ENCODE measurements at regions not wholly inside any gene's neighbourhood (a gene's known extent, or its start where the extent isn't known, plus 50 kb on each side); places are given as distances from the start of the nearest gene placed in this dataset.
A peak's percentile ranks its signal among the peaks of the same experiment; 100 is the strongest.
"Not testable (repeated sequence)": the region's sequence is repeated elsewhere in the genome, so short reads cannot be mapped to it uniquely, and the experiment has no call there.

DNA sequence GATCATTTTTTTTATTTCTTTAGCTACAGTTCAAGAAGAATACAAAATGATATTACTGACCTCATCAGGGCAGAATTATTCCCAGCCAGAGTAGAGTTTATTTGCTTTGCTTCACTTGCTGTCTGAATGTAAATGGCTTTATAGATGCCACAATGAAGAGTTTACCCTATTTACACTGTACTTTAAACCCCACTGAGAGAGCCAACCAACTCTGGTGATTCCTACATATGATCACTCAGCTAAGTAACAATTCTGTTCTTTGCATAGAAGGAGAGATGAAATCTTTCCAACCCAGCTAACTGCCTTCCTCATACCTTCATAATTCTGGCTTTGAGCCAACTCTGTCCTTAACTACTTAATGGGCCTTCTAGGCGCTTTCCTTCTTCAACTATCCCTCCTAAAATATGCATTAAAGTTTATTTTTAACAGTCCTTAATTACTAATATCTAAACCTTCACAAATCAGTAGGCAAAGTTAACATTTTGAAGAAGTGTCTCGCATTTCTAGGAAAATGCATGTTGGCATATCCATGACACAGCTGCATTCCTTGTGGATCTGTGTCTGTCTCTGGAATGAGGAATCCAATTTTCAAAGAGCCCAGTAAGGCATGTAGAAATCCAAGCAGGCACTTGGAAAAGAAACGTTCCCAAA, 284.8 kb upstream of the GRAMD2B start:
- DNase-seq: peak; percentile 0

DNA sequence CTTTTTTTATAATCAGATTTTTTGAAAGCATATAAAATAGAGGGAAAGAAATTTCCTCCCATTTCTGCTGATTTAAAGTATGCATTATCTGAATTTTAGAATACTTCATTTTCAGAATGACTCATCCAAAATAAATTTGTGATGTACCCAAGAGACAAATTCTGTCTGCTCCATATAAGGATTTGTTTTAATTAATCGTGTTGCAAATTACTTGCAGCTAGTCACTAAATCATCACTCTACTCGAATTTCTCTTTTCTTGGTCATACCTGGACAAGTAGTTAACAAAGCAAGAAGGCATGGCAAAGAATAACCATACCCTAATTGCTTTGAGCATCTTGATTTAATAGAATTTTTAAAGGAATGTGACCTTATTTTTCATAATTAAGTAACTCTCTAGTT, 284.1 kb upstream of the GRAMD2B start:
- no peak for DNase-seq

DNA sequence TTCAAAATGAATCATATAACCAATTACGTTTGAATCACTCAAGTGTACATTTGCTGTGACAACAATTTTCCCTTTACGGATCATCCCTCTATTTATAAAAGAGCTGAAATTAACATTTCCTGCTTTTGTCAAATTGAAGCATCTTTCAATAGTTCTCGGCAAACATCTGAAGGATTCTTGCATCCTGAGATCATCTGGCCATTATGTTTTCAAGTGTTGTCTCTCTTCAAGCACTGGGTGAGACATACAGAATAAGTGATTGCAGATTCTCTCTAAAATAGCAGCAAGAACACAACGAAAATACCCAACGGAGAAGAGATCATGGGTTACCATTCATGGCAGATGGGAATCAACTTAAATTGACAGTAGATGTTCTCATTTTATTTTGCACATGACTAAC, 283.4 kb upstream of the GRAMD2B start:
- no peak for DNase-seq

DNA sequence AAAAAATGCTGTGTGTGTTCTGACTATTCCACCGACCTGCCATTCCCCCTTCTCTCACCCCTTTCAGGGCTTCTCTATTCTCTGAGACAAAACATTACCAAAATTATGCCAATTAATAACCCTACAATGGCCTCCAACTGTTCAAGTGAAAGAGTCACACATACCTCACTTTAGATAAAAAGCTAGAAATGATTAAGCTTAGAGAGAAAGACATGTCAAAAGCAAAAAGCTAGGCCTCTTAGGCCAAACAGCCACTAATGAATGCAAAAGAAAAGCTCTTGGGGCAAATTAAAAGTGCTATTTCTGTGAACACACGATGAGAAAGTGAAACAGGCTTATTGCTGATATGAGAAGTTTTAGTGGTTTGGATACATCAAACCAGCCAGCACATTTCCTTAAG, 279.6 kb upstream of the GRAMD2B start:
- no peak for DNase-seq

DNA sequence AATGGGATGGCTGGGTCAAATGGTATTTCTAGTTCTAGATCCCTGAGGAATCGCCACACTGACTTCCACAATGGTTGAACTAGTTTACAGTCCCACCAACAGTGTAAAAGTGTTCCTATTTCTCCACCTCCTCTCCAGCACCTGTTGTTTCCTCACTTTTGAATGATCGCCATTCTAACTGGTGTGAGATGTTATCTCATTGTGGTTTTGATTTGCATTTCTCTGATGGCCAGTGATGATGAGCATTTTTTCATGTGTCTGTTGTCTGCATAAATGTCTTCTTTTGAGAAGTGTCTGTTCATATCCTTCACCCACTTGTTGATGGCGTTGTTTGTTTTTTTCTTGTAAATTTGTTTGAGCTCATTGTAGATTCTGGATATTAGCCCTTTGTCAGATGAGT, 272.9 kb upstream of the GRAMD2B start:
- not testable (repeated sequence) for DNase-seq

DNA sequence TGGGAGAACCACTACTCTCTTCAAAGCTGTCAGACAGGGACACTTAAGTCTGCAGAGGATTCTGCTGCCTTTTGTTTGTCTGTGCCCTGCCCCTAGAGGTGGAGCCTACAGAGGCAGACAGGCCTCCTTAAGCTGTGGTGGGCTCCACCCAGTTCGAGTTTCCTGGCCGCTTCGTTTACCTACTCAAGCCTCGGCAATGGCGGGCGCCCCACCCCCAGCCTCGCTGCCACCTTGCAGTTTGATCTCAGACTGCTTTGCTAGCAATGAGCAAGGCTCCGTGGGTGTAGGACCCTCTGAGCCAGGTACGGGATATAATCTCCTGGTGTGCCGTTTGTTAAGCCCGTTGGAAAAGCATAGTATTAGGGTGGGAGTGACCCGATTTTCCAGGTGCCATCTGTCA, 267.9 kb upstream of the GRAMD2B start:
- DNase-seq: not testable (repeated sequence)

DNA sequence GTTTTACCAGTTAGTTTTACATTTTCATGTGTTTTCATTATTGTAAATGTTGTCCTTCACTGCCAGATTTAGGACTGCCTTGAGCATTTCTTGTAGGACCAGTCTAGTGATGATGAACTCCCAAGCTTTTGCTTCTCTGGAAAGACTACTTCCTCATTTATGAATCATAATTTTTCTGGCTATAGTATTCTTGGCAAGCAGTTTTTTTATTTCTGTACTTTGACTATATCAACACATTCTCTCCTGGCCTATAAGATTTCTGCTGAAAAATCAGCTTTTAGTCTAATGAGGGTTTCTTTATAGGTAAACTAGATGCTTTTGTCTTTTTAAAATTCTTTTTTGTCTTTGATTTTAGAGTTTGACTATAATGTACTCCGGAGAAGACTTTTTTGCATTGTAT, 256.8 kb upstream of the GRAMD2B start:
- DNase-seq: no peak

DNA sequence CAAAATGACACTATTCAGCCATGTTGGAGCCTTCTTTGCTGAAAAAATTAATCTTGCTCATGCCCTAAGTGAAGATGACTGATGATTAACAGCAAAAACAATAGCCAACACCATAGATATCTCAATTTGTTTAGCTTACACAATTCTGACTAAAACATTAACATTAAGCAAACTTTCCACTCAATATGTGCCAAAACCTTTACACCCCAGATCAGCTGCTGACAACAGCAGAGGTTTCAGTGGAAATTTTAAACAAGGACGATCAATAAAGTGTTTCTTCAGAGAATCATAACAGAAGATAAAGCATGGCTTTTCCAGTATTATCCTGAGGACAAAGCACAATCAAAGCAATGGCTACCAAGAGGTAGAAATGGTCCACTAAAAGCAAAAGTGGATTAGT, 254.4 kb upstream of the GRAMD2B start:
- no peak for DNase-seq

DNA sequence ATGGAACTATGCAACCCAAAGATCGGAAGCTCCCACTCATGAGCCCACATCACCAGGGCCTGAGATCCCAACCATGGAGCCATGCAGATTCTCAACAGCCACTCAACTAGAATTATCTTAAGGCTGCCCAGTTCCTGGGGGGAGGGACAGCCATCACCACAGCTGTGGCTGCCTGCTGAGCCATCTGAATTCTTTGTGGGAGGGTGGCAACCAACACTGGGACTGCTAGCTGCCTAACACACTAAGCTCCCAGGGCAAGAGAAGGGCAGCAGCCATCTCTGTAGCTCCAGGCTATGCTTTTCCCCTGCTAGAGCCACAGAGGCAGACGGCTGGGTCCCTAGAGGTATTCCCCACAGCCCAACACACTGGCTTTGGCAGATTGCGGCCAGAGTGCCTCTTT, 251.3 kb upstream of the GRAMD2B start:
- no peak for DNase-seq

DNA sequence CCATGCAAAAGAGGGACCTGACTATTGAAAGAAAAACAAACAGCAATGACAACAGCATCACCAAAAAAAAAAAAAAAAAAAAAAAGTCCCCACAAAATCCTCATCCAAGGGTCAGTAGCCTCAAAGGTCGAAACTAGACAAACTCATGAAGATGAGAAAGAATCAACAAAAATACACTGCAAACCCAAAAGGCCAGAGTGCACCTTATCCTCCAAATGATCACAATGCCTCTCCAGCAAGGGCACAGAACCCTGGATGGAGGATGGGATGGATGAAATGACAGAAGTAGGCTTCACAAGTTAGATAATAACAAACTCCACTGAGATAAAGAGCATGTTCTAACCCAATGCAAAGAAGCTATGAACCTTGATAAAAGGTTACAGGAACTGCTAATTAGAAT, 250.4 kb upstream of the GRAMD2B start:
- no peak for DNase-seq

DNA sequence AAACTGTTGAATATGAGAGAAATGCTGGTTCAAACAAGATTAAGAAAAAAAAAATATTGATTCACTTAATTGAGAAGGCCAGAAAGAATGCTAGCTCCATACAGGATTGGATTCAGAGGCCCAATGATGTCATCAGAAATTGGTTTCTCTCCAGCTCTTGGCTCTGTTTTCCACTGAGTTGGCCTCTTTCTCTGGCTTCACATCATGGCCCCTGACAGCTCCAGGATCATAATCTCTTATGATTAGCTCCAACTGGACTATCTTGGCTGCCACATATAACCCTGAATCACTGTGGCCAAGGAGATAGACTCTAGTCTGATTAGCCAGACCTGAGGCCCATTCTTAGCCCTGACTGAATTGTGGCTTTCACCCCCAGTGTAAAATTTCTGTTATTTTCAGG, 244.7 kb upstream of the GRAMD2B start:
- DNase-seq: no peak

DNA sequence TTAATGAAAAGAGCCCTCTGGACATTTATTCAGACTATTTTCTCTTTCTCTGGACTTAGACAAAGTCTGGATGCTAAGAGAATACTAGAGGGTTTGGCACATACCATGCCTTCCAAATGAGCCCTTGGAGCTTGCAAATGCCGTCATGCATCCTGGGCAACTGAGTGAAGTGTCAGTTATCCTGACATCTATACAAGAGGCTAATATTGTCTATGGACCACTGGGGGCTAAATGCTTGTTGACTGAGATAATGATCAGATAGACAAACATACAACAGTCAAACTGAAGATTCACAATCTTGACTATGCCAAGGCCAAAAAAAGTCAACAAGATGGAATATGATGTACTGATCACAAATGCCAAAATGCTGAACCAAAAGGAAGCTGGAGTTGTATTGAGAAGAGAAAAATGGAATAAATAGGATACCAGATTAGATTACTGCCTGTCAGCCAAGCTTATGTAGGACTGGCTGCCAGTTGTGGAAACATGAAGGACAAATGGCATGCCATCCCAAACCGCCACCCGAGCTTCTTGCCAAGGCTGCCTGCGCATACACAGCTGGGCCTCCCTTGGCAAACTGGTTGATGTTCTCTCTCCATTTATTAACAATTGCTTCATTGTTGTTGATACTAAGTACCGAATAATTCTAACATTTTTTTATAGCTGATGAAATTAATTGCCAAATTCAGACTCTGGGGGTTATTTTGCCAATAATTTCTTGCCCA, 240.1 kb upstream of the GRAMD2B start:
- DNase-seq: no peak

DNA sequence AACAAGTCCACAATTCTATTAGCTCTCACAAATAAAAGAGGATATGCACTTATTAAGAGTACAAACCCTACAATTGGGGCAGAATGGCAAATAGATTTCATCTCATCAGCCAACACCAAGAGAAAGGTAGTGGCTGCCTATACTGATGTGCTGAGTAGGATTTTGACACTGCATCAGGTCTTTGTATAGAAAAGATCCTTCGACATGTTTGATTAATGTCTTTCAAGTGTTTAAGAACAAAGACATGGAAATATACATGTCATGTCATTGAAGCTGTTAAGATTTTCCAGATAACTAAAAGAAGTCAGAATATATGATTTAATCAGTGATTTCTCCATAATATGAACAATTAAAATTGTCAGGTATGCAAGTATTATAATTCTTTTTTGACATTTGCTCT, 238.7 kb upstream of the GRAMD2B start:
- DNase-seq: no peak

DNA sequence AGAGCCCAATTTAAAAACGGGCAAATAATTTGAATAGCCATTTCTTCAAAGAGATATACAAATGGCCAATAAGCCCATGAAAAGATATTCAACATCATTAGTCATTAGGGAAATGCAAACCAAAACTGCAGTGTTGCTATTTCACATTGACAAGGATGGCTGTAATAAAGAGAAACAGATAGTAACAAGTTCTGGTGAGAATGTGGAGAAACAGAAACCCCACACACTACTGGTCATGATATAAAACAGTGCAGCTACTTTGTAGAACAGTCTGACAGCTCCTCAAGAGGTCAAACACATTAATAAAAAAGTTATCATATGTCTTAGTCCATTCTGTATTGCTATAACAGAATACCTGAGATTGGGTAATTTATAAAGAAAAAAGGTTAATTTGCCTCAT, 237.0 kb upstream of the GRAMD2B start:
- no peak for DNase-seq

DNA sequence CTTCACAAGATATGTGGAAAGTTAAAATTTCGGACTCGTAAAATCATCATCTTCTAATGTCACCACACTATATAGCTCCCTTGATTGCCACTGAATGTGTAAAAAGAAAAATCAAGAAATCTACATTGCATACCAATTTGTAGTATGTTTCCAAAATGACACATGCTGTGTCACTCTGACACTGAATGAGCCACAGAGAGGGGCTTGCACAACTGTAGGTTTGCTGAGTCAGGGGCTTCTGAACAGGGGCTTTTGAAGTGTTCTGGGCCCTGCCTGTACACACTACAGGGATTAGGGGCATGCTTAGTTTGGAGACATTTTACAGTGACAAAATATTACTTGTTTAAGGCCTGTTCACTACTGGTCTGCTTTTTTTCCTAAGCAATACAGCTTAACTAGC, 234.4 kb upstream of the GRAMD2B start:
- DNase-seq: no peak

DNA sequence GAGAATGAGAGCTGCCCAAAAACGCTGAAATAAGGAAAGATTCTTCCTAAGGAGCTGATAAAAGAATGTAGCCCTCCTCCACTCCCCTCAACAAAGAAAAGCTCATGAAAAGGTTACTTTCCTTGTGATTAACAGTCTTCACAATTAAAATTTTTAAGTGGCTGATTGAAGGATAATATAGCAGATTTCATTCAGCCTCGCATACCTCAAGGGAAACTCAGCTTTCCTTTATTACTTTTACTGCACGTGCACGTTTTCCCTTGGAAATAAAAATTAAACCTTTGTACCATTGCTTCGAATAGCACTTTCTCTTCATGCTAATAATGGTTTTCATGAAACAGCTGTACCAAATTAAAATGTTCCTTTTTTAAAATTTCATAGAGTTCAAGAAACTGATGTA, 234.0 kb upstream of the GRAMD2B start:
- no peak for DNase-seq

DNA sequence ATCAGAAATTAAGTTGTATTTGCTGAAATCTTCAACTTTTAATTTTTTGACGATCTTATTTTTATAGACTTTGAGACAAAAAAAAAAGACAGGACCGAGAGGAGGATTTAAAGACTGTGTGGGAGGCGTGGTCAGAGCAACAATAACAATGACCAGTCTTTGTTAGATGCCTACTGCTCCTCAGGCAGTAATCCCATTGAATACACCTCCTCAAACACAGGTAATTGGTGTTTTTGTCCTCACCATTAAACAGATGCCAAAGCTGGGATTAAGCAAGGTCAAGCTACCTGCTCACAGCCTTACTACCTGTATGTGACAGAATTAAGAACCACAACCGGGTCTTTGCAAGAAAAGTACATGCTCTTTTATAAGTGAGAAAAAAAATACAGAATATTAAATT, 233.3 kb upstream of the GRAMD2B start:
- no peak for DNase-seq

DNA sequence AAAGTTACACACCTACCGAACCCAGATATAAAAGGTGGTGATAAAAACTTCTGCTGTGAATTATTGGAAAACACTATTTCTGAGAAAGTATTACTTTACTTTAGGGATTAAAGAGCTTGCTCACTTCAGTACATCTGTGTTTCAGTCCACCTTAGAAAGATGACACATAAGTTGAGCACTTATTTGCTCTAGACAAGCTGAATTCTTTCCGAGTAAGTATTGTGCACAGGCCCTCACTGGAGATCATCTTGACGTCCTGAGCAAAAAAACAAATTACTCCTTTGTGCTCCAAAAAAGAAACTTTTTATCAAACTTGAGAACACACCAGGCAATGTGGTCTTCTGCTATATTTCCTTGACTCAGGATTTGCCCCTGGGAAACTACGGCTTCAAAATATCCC, 231.0 kb upstream of the GRAMD2B start:
- DNase-seq: no peak

DNA sequence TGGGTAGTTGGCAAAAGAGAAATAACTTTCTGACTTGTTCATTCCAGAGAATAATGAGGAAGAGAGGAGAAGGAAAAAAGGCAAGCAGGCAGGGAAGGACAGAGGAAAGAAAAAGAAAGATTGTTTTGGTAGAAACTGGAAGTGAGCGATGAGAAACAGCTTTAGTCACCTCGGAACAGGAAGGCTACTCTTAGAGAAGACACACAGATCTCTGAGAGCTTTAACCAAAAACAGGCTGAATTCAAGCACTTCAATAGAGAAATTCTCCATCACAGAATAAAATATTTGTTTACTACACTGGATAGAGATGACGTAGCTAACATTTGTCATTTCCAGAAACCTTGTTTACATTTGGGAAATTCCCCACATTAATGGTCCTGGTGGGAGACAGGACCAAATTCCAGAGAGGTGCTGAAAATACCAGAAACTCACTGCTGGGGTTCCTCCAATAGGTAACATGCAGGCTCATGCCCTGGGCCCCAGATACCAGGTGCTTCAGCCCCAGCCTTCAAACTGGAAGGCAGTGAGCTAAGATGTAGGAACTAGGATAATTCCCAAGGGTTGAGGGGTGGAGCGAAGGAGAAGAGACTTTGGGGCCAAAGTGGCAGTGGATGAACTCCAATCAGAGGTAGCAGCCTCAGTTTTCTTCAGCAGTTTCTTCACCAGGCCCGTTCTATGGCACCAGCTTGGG, 227.7 kb upstream of the GRAMD2B start:
- no peak for DNase-seq

DNA sequence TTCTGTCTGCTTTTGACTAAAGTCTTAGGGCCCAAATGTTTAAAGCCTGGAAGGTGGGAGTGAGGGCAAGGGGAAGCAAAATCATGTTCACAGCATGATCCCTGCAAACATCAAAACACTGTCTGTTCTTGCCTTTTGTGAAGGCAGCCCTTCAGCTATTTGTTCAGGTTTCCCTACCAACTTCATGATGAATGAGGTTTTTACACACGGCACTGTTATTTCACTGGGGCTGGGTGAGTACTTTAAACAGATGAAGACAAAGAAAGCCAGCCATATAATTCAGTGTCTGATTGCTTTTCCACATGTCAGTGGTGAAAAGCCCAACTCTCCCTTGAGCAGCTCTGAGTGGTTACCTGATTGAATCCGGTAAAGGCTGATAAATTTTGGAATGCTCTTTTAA, 224.7 kb upstream of the GRAMD2B start:
- no peak for DNase-seq

DNA sequence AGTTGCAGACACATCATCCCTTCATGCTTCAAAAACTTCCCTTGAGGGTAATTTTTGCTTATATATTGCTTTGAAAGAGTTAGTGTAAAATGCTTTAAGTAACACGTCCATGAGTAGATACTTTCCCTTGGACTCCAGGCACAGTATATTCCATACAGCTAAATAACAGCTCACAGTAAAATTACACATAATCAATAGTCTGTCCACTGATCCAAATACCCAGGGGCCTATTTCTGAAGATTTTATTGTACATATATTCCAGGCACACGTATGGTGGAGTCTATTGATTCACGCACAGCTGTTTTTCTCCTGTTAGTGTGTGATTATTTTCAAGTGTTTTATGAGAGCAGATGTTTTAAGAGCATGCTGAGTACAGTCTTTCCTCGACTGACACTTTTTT, 223.7 kb upstream of the GRAMD2B start:
- no peak for DNase-seq

DNA sequence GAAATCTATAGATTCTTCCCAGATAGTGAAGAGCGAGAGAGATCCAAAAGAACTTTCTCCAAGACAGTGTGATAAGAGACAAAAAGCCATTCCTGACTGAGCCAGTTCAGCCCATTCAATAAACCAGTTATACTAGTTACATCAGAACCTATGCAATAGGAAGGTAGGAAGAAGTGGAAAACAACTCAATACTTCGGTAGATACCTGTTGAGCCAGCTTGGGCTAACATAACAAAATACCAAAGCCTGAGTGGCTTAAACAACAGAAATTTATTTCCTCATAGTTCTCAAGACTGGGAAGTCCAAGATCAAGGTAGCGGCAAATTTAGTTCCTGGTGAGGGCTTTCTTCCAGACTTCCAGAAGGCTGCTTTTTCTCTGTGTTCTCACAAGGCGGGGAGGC, 214.5 kb upstream of the GRAMD2B start:
- DNase-seq: no peak

DNA sequence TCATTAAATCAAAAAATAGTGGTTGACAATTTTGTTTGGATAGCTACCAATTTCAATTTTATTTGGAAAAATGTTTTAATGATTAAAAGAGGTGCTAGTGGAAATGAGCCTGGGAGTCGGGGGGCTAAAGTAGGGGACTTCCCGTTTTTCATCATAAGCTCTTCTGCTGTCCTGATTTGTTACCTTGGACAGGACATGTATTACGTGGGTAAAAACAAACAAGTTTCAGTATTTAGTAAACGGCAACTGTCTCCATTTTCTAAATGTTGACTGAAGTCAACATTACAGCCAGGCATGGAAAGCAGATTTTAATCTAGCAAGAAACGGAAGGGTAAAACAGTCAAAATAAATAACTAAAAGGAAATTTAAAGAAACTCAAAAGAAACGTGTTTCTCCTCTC, 212.3 kb upstream of the GRAMD2B start:
- no peak for DNase-seq

DNA sequence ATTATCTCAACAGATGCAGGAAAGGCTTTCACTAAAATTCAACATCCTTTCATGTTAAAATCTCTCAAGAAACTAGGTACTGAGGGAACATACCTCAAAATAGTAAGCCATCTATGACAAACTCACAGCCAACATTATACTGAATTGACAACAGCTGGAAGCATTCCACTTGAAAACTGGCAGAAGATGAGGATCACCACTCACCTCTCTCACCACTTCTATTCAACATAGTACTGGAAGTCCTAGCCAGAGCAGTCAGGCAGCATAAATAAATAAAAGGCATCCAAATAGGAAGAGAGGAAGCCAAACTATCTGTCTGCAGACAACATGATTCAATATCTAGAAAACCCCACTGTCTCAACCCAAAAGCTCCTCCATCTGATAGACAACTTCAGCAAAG, 203.6 kb upstream of the GRAMD2B start:
- no peak for DNase-seq

DNA sequence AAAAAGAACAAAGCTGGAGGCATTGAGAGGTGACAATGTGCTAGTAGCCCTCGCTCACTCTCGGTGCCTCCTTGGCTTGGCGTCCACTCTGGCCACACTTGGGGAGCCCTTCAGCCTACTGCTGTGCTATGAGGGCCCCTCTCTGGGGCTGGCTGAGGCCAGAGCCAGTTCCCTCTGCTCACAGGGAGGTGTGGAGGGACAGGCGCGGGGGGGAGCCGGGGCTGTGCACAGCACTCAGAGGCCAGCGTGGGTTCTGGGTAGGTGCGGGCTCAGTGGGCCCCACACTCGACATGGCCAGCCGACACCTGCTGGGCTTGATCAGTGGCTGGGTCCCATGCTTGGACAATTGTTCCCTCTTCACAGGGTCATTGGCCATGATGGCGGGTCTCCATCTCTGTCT, 202.5 kb upstream of the GRAMD2B start:
- DNase-seq: no peak

All from NCI-H2171 treated with DMSO at 0.1 percent for 48 hours (cell line).